ENCODE measurements at regions not wholly inside any gene's neighbourhood (a gene's known extent, or its start where the extent isn't known, plus 50 kb on each side); places are given as distances from the start of the nearest gene placed in this dataset.

GRCh38 chr4:138894709-138895108 lies 120.9 kb upstream of the NOCT start:
- TF ChIP-seq YY1 (IDR thresholded peaks at IDR 0.05; ENCODE audit: low read depth) (no peak), TEAD4 (IDR thresholded peaks at IDR 0.05) (no peak), CEBPB (IDR thresholded peaks at IDR 0.05) (no peak), TAF1 (IDR thresholded peaks at IDR 0.05; ENCODE audit: low read depth) (no peak), EGR1 (IDR thresholded peaks at IDR 0.05) (no peak), REST (IDR thresholded peaks at IDR 0.05; ENCODE audit: low read depth) (no peak), NFIC (IDR thresholded peaks at IDR 0.05) (no peak), TCF12 (IDR thresholded peaks at IDR 0.05; ENCODE audit: low read depth) (no peak), FOXM1 (IDR thresholded peaks at IDR 0.05; ENCODE audit: borderline replicate concordance, low read depth) (no peak), EP300 (IDR thresholded peaks at IDR 0.05; ENCODE audit: borderline replicate concordance) (no peak), RAD21 (IDR thresholded peaks at IDR 0.05; ENCODE audit: low read depth) (no peak), USF1 (IDR thresholded peaks at IDR 0.05) (no peak), ZBTB7A (IDR thresholded peaks at IDR 0.05; ENCODE audit: low read depth) (no peak), CREB1 (IDR thresholded peaks at IDR 0.05; ENCODE audit: low read depth) (no peak), MAX (IDR thresholded peaks at IDR 0.05) (no peak)

- TF ChIP-seq EGR1 (IDR thresholded peaks at IDR 0.05) (no peak), MAX (IDR thresholded peaks at IDR 0.05) (no peak), TEAD4 (IDR thresholded peaks at IDR 0.05) (no peak), USF1 (IDR thresholded peaks at IDR 0.05) (no peak)
Measured at GRCh38 chr4:138894011-138894410, 121.6 kb upstream of the NOCT start.

- TF ChIP-seq TEAD4 (IDR thresholded peaks at IDR 0.05), result no peak
- no peak for TF ChIP-seq USF1 (IDR thresholded peaks at IDR 0.05)
- no peak for TF ChIP-seq CREB1 (IDR thresholded peaks at IDR 0.05; ENCODE audit: low read depth)
- no peak for TF ChIP-seq REST (IDR thresholded peaks at IDR 0.05; ENCODE audit: low read depth)
- TF ChIP-seq YY1 (IDR thresholded peaks at IDR 0.05; ENCODE audit: low read depth), result no peak
- TF ChIP-seq EP300 (IDR thresholded peaks at IDR 0.05; ENCODE audit: borderline replicate concordance), result no peak
- TF ChIP-seq TAF1 (IDR thresholded peaks at IDR 0.05; ENCODE audit: low read depth), result no peak
- TF ChIP-seq TCF12 (IDR thresholded peaks at IDR 0.05; ENCODE audit: low read depth), result no peak
- TF ChIP-seq FOXM1 (IDR thresholded peaks at IDR 0.05; ENCODE audit: borderline replicate concordance, low read depth), result no peak
- no peak for TF ChIP-seq EGR1 (IDR thresholded peaks at IDR 0.05)
- no peak for TF ChIP-seq MAX (IDR thresholded peaks at IDR 0.05)
Measured at GRCh38 chr4:138892483-138893407, 122.8 kb upstream of the NOCT start.

GRCh38 chr4:138891631-138892031 lies 124.0 kb upstream of the NOCT start:
- TF ChIP-seq MAX (IDR thresholded peaks at IDR 0.05), result no peak
- TF ChIP-seq RAD21 (IDR thresholded peaks at IDR 0.05; ENCODE audit: low read depth), result no peak
- TF ChIP-seq TAF1 (IDR thresholded peaks at IDR 0.05; ENCODE audit: low read depth), result no peak
- no peak for TF ChIP-seq EP300 (IDR thresholded peaks at IDR 0.05; ENCODE audit: borderline replicate concordance)
- TF ChIP-seq EGR1 (IDR thresholded peaks at IDR 0.05), result no peak
- TF ChIP-seq USF1 (IDR thresholded peaks at IDR 0.05), result no peak
- no peak for TF ChIP-seq TEAD4 (IDR thresholded peaks at IDR 0.05)
- TF ChIP-seq REST (IDR thresholded peaks at IDR 0.05; ENCODE audit: low read depth), result no peak
- TF ChIP-seq ZBTB7A (IDR thresholded peaks at IDR 0.05; ENCODE audit: low read depth), result no peak
- no peak for TF ChIP-seq CREB1 (IDR thresholded peaks at IDR 0.05; ENCODE audit: low read depth)
- no peak for TF ChIP-seq TCF12 (IDR thresholded peaks at IDR 0.05; ENCODE audit: low read depth)
- no peak for TF ChIP-seq CEBPB (IDR thresholded peaks at IDR 0.05)
- TF ChIP-seq YY1 (IDR thresholded peaks at IDR 0.05; ENCODE audit: low read depth), result no peak
- TF ChIP-seq FOXM1 (IDR thresholded peaks at IDR 0.05; ENCODE audit: borderline replicate concordance, low read depth), result no peak
- TF ChIP-seq NFIC (IDR thresholded peaks at IDR 0.05), result no peak

Measured in Ishikawa (cell line).